ENCODE measurements at regions not wholly inside any gene's neighbourhood (a gene's known extent, or its start where the extent isn't known, plus 50 kb on each side); places are given as distances from the start of the nearest gene placed in this dataset.
"Not testable (repeated sequence)": the region's sequence is repeated elsewhere in the genome, so short reads cannot be mapped to it uniquely, and the experiment has no call there.

- no peaks in the 10 kb centered on the region for H3K79me2 ChIP-seq (ENCODE audit: insufficient read depth, low read length)
- Mint-ChIP-seq H3K4me3 (ENCODE audit: unreplicated experiment) (no peak overlapping the region), H3K27me3 (ENCODE audit: low read depth, unreplicated experiment) (peaks cover 1% of the 10 kb centered on the region), H3K27ac (ENCODE audit: unreplicated experiment) (no peak overlapping the region), H3K36me3 (ENCODE audit: low read depth, unreplicated experiment) (no peaks in the 10 kb centered on the region), H3K4me1 (ENCODE audit: low read depth, unreplicated experiment) (no peaks in the 10 kb centered on the region), H3K9me3 (ENCODE audit: unreplicated experiment) (no peaks in the 10 kb centered on the region)
- H3K9me3 ChIP-seq (ENCODE audit: insufficient read depth, low read depth, low read length) = no peaks in the 10 kb centered on the region
- H3K27me3 ChIP-seq (ENCODE audit: insufficient read depth, low read length) = no peaks in the 10 kb centered on the region
- H3K36me3 ChIP-seq (ENCODE audit: insufficient read depth, low read length) = no peaks in the 10 kb centered on the region
- H3K27ac ChIP-seq (ENCODE audit: low read depth, low read length) = no peak overlapping the region
- H3K4me2 ChIP-seq (ENCODE audit: low read length) = no peak overlapping the region
- no peaks in the 10 kb centered on the region for H4K20me1 ChIP-seq (ENCODE audit: insufficient read depth, low read length)
- TF ChIP-seq EZH2 (IDR thresholded peaks at IDR 0.05; ENCODE audit: insufficient read depth, low read length) (no peak), CTCF (IDR thresholded peaks at IDR 0.05; ENCODE audit: insufficient read depth, low read depth, low read length) (no peak)
- DNase-seq (ENCODE audit: low read depth) (no peak), FAIRE-seq (no peak)
- no peak overlapping the region for H3K4me3 ChIP-seq (ENCODE audit: insufficient read depth, low read depth, low read length)
- no peak overlapping the region for H3K9ac ChIP-seq (ENCODE audit: low read length)
- H3K4me1 ChIP-seq (ENCODE audit: insufficient read depth, low read length) = no peaks in the 10 kb centered on the region
- H2AFZ ChIP-seq (ENCODE audit: low read depth, low read length) = no peak overlapping the region
Measured at GRCh38 chr5:66378407-66378806, 217.8 kb upstream of the MAST4 start.

- FAIRE-seq = no peak
- H3K9ac ChIP-seq (ENCODE audit: low read length) = no peak overlapping the region
- TF ChIP-seq EZH2 (IDR thresholded peaks at IDR 0.05; ENCODE audit: insufficient read depth, low read length) (no peak), CTCF (IDR thresholded peaks at IDR 0.05; ENCODE audit: insufficient read depth, low read depth, low read length) (no peak)
- Mint-ChIP-seq H3K4me1 (ENCODE audit: low read depth, unreplicated experiment) (no peaks in the 10 kb centered on the region), H3K36me3 (ENCODE audit: low read depth, unreplicated experiment) (no peaks in the 10 kb centered on the region), H3K27me3 (ENCODE audit: low read depth, unreplicated experiment) (peaks cover 1% of the 10 kb centered on the region), H3K4me3 (ENCODE audit: unreplicated experiment) (no peak overlapping the region), H3K27ac (ENCODE audit: unreplicated experiment) (no peak overlapping the region), H3K9me3 (ENCODE audit: unreplicated experiment) (no peaks in the 10 kb centered on the region)
- DNase-seq (ENCODE audit: low read depth) = no peak
- no peak overlapping the region for H3K4me3 ChIP-seq (ENCODE audit: insufficient read depth, low read depth, low read length)
- H3K27me3 ChIP-seq (ENCODE audit: insufficient read depth, low read length) = no peaks in the 10 kb centered on the region
- H3K9me3 ChIP-seq (ENCODE audit: insufficient read depth, low read depth, low read length) = no peaks in the 10 kb centered on the region
- H3K36me3 ChIP-seq (ENCODE audit: insufficient read depth, low read length) = no peaks in the 10 kb centered on the region
- H3K4me1 ChIP-seq (ENCODE audit: insufficient read depth, low read length) = no peaks in the 10 kb centered on the region
- H3K79me2 ChIP-seq (ENCODE audit: insufficient read depth, low read length) = no peaks in the 10 kb centered on the region
- H2AFZ ChIP-seq (ENCODE audit: low read depth, low read length) = no peak overlapping the region
- no peaks in the 10 kb centered on the region for H4K20me1 ChIP-seq (ENCODE audit: insufficient read depth, low read length)
- no peak overlapping the region for H3K27ac ChIP-seq (ENCODE audit: low read depth, low read length)
- no peak overlapping the region for H3K4me2 ChIP-seq (ENCODE audit: low read length)
Measured at GRCh38 chr5:66382152-66382551, 214.0 kb upstream of the MAST4 start.

- H2AFZ ChIP-seq (ENCODE audit: low read depth, low read length); H3K9me3 Mint-ChIP-seq (ENCODE audit: unreplicated experiment); FAIRE-seq; H3K36me3 Mint-ChIP-seq (ENCODE audit: low read depth, unreplicated experiment); H3K27ac Mint-ChIP-seq (ENCODE audit: unreplicated experiment); H3K4me3 ChIP-seq (ENCODE audit: insufficient read depth, low read depth, low read length); H4K20me1 ChIP-seq (ENCODE audit: insufficient read depth, low read length); H3K4me3 Mint-ChIP-seq (ENCODE audit: unreplicated experiment); H3K4me2 ChIP-seq (ENCODE audit: low read length); DNase-seq (ENCODE audit: low read depth); H3K27me3 ChIP-seq (ENCODE audit: insufficient read depth, low read length); H3K4me1 ChIP-seq (ENCODE audit: insufficient read depth, low read length); H3K27ac ChIP-seq (ENCODE audit: low read depth, low read length); H3K79me2 ChIP-seq (ENCODE audit: insufficient read depth, low read length); H3K36me3 ChIP-seq (ENCODE audit: insufficient read depth, low read length); H3K9ac ChIP-seq (ENCODE audit: low read length); H3K9me3 ChIP-seq (ENCODE audit: insufficient read depth, low read depth, low read length); H3K4me1 Mint-ChIP-seq (ENCODE audit: low read depth, unreplicated experiment): not testable (repeated sequence)
- peaks cover 10% of the 10 kb centered on the region for H3K27me3 Mint-ChIP-seq (ENCODE audit: low read depth, unreplicated experiment)
Measured at GRCh38 chr5:66405145-66405544, 191.0 kb upstream of the MAST4 start.

Data from astrocyte (in vitro differentiated cells and primary cell).